ENCODE measurements at regions not wholly inside any gene's neighbourhood (a gene's known extent, or its start where the extent isn't known, plus 50 kb on each side); places are given as distances from the start of the nearest gene placed in this dataset.

GRCh38 chr14:101628975-101629374, 67.7 kb downstream of the DIO3 start:
- no peak for TF ChIP-seq CTCF (IDR thresholded peaks at IDR 0.05)
- TF ChIP-seq POLR2A (IDR thresholded peaks at IDR 0.05): no peak
- TF ChIP-seq POLR2AphosphoS5 (IDR thresholded peaks at IDR 0.05): no peak

Measured in suprapubic skin (tissue), 4 donors.